AG04449 (cell line): ENCODE measurements at regions not wholly inside any gene's neighbourhood (a gene's known extent, or its start where the extent isn't known, plus 50 kb on each side); places are given as distances from the start of the nearest gene placed in this dataset.

Source experiments
- CTCF ChIA-PET: fragments of 350-600 bp; formaldehyde crosslinking; extraction: SDS; loops from one replicate; lab custom pipeline; 2021; ENCODE audit warnings: antibody characterized with exemption; lab: Yijun Ruan, JAX
- POLR2A ChIA-PET: fragments of 400-600, 350-600 bp; formaldehyde crosslinking; extraction: SDS; loops from one replicate; lab custom pipeline; 2020; ENCODE audit warnings: antibody characterized with exemption, inconsistent platforms; lab: Yijun Ruan, JAX
- DNase-seq: peaks from one replicate; pipeline ENCODE4 v3.0.0-alpha.2; 2010; ENCODE audit warnings: low read depth, low spot score
- H3K4me3 ChIP-seq: 2 replicates; pipeline ENCODE4 v1.5.1; 2011; ENCODE audit warnings: low read depth, mild to moderate bottlenecking, control low read depth, low read length
- TF ChIP-seq, protein P1 (sequence below): IDR thresholded peaks from one replicate; pipeline ENCODE4 v1.5.1; 2011; ENCODE audit warnings: mild to moderate bottlenecking, moderate library complexity, low read length, control low read depth, inconsistent platforms; ENCODE audit not compliant: insufficient read depth; ENCODE audit errors: missing control alignments

DNA sequence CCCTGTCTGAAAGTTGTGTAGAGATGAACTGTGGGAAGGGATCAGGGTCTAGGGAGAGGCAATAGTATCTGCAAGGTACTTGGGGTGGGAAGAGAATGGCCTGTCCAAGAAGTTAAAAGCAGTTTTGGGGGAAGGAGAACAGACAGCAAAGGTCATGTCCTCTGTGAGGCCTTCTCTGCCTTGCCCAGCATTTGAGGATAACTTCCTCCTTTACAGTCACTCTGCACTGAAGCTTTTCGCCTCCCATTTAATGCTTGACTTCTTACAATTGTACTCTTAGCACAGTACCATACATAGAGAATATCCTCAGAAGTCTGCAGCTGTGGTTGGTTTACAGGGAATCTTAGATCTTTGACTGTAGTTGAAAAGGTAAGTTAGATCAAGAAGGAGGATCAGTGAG lies 121.8 kb upstream of the AP1S2 start:
- CTCF ChIA-PET = no interaction called here
- no peak for DNase-seq

DNA sequence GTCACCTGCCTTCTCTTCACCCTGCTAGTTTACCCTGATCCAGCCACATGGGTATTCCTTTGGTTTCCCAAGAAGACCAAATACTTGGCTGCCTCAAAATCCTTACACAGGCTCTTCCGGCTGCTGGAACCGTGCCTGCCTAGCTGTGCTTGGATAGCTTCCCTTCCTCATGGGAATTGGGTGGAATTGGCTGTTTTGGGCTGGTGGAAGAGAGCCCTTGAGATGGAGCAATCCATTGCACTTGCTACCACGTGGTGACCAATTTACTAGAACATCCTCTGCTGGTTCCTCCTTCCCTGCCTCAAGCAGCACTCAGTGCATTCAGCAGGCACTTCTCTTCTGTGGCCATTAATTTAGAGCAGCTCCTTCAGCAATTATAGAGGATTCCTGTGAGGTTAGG lies 119.3 kb upstream of the AP1S2 start:
- POLR2A ChIA-PET = no interaction called here
- CTCF ChIA-PET = no interaction called here

More for the DNA sequence above, 121.8 kb upstream of the AP1S2 start:
- H3K4me3 ChIP-seq = no peak overlapping the region
- POLR2A ChIA-PET = no interaction called here
- TF ChIP-seq, protein P1, sequence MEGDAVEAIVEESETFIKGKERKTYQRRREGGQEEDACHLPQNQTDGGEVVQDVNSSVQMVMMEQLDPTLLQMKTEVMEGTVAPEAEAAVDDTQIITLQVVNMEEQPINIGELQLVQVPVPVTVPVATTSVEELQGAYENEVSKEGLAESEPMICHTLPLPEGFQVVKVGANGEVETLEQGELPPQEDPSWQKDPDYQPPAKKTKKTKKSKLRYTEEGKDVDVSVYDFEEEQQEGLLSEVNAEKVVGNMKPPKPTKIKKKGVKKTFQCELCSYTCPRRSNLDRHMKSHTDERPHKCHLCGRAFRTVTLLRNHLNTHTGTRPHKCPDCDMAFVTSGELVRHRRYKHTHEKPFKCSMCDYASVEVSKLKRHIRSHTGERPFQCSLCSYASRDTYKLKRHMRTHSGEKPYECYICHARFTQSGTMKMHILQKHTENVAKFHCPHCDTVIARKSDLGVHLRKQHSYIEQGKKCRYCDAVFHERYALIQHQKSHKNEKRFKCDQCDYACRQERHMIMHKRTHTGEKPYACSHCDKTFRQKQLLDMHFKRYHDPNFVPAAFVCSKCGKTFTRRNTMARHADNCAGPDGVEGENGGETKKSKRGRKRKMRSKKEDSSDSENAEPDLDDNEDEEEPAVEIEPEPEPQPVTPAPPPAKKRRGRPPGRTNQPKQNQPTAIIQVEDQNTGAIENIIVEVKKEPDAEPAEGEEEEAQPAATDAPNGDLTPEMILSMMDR = no peak

DNA sequence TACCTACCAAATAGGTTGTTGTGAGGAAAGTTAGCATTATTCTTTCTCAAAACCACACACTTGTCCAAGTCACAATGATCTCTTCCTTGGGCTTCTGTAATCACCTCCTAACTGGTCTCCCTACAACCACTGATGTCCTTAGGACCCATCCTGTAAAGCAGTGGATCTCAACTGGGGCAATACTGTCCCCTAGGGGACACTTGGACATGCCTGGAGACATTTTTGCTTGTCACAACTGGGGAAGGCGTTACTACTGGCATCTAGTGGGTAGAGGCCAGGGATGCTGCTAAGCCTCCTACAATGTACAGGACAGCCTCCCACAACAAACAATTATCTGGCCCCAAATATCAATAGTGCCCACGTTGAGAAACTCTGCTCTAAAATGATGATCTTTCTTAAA lies 118.7 kb upstream of the AP1S2 start:
- CTCF ChIA-PET = no interaction called here
- POLR2A ChIA-PET = no interaction called here
- no peak for DNase-seq
- TF ChIP-seq, protein P1 = no peak
- no peak overlapping the region for H3K4me3 ChIP-seq

More for the DNA sequence above, 119.3 kb upstream of the AP1S2 start:
- DNase-seq = no peak
- H3K4me3 ChIP-seq = no peak overlapping the region
- TF ChIP-seq, protein P1 = no peak

DNA sequence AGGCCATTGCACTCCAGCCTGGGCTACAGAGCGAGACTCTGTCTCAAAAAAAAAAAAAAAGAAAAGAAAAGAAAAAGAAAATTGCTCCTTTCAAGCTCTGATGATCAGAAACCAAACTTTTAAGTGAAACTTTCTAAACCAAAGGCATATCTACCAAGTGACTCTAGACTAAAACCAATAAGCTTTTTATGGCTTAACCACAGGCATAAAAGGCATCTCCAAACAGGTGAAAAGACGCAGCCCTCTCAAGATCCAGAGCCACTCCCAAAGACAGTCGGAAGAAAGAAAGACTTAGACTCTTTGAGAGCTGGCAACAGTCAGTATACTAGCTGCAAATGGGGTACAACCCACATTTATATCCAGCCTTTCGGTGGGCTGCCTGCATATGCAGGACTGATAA lies 117.1 kb upstream of the AP1S2 start:
- TF ChIP-seq, protein P1 = no peak
- H3K4me3 ChIP-seq = no peak overlapping the region
- CTCF ChIA-PET = no interaction called here
- no peak for DNase-seq
- POLR2A ChIA-PET = no interaction called here

DNA sequence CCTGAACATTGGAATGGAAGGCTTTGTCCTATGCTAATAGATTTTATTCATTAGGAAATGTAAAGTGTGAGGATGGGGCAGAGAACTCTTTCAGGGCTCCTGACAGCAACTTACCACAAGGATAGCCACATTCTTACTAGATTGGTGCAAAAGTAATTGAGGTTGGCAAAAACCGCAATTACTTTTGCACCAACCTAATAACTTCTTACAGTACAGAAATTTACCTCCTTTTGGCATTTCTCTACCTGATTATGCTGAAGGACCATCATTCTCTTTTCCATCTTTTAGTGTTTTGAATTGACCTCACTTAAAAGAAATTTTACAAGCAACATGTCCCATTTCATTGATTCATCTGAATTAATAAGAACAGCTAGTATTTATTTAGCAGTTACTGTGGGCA lies 109.2 kb upstream of the AP1S2 start:
- TF ChIP-seq, protein P1 = no peak
- no peak for DNase-seq
- ChIA-PET CTCF (no interaction called here), POLR2A (no interaction called here)
- H3K4me3 ChIP-seq = no peak overlapping the region

DNA sequence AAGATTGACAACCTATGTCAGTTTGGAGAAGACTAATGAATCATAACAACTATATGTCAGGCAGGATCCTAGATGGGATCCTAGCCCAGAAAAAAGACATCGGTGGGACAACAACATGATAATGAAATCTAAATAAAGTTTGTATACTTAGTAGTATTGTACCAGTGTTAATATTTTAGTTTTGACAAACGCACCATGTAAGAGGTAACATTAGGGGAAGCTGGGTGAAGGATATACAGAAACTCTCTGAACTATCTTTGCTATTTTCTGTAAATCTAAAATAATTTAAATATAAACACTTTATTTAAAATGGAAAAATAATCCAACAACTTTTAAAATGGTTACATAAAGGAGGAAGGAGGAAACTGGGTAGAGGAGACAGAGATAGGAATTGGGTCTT lies 105.6 kb upstream of the AP1S2 start:
- POLR2A ChIA-PET = no interaction called here
- H3K4me3 ChIP-seq = no peak overlapping the region
- TF ChIP-seq, protein P1 = no peak
- CTCF ChIA-PET = no interaction called here
- DNase-seq = no peak

DNA sequence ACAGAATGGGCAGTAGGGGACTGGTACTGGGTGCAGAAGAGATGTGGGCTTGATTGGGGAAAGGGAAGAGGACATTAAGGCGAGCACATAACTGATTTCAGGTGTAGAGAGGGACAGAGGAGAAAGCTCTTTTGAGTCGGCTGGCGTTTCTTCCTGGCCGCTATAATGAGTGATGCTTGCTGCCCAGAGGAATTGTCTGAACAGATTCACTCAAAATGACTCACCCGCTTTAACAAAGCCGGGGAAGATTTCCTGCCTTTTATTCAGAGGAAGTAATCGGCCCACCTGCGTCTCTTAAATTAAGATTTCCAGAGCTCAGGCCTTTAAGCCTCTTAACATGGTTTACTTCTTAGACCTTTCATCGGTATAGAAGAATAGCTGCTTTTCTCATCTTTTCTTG lies 102.1 kb upstream of the AP1S2 start:
- DNase-seq = no peak
- no peak overlapping the region for H3K4me3 ChIP-seq
- POLR2A ChIA-PET = no interaction called here
- TF ChIP-seq, protein P1 = no peak
- CTCF ChIA-PET = interaction anchor here (0.9 kb wide), 1 partner anchor 14 kb away, joined by 3 read pairs; no protein-coding TSS in a partner anchor
